Endothelial cell of umbilical vein (primary cell): ENCODE measurements at regions not wholly inside any gene's neighbourhood (a gene's known extent, or its start where the extent isn't known, plus 50 kb on each side); places are given as distances from the start of the nearest gene placed in this dataset.

Experiments
- BruUV-seq: library from RNA; stranded (reverse); fragments of 400-500 nt; replicated peaks from 2 replicates; lab custom pipeline; 2021; lab: Mats Ljungman, UMichigan
- CTCF ChIA-PET: fragments of 300-600, 350-600 bp; sonication (Branson Sonifier 250); formaldehyde crosslinking; loops from one replicate; lab custom pipeline; 2021; ENCODE audit warnings: antibody characterized with exemption, inconsistent platforms; lab: Charles Lee
- POLR2A ChIA-PET: fragments of 300-600, 350-600 bp; sonication (Branson Sonifier 250); formaldehyde crosslinking; loops from one replicate; lab custom pipeline; 2021; ENCODE audit warnings: antibody characterized with exemption, inconsistent platforms; lab: Charles Lee
- DNase-seq: peaks from one replicate; pipeline ENCODE4 v3.0.0-alpha.2; 2011; ENCODE audit warnings: low read depth, low spot score
- FAIRE-seq: peaks from 2 replicates; lab custom pipeline; 2011; peaks lifted over from hg19 to GRCh38; lab: Jason Lieb, UNC
- H2AFZ ChIP-seq: 2 replicates; pipeline ENCODE4 v1.6.0; 2012; ENCODE audit warnings: low read depth, low read length, control low read depth, inconsistent platforms
- H3K27ac ChIP-seq: 2 replicates; pipeline ENCODE4 v1.5.1; 2011; ENCODE audit warnings: low read depth, mild to moderate bottlenecking, control low read depth, low read length, moderate library complexity; ENCODE audit not compliant: insufficient read depth
- H3K27me3 ChIP-seq, 2 experiments: 2 replicates each; pipeline versions ENCODE4 v1.6.0 to v1.6.1; 2011; ENCODE audit warnings: low read length in 2 of 2, mixed read lengths in 1 of 2; ENCODE audit not compliant: control insufficient read depth in 2 of 2, insufficient read depth in 2 of 2
- H3K36me3 ChIP-seq, 2 experiments: 2 replicates in 1 of 2; 3 replicates in 1 of 2; pipeline ENCODE4 v1.5.1; 2011; ENCODE audit warnings: low read length in 2 of 2, mild to moderate bottlenecking in 1 of 2, moderate library complexity in 1 of 2; ENCODE audit not compliant: control insufficient read depth in 2 of 2, insufficient read depth in 2 of 2; ENCODE audit errors: extremely low read depth in 1 of 2
- H3K4me1 ChIP-seq: 3 replicates; pipeline ENCODE4 v1.5.1; 2011; ENCODE audit warnings: mild to moderate bottlenecking, low read length; ENCODE audit not compliant: control insufficient read depth, insufficient read depth; ENCODE audit errors: extremely low read depth
- H3K4me2 ChIP-seq: 2 replicates; pipeline ENCODE4 v1.6.1; 2011; ENCODE audit warnings: low read length, control low read depth, mixed read lengths; ENCODE audit not compliant: insufficient read depth
- H3K4me3 ChIP-seq, 3 experiments: fragments of 200-600 bp in 1 of 3; sonication (generic), shearing (Covaris generic) in 1 of 3; replicated peaks in 1 of 3; 2 replicates each; pipeline ENCODE4 v1.5.1; 2011 to 2016; ENCODE audit warnings: control low read depth in 3 of 3, low read length in 3 of 3, mild to moderate bottlenecking in 2 of 3, inconsistent platforms in 1 of 3, low read depth in 1 of 3, moderate library complexity in 1 of 3; ENCODE audit not compliant: insufficient read depth in 1 of 3
- H3K79me2 ChIP-seq: 2 replicates; pipeline ENCODE4 v1.6.0; 2012; ENCODE audit warnings: low read length, inconsistent platforms; ENCODE audit not compliant: control insufficient read depth, insufficient read depth
- H3K9ac ChIP-seq: replicated peaks from 2 replicates; pipeline ENCODE3; 2011; ENCODE audit warnings: low read length, control low read depth; ENCODE audit not compliant: insufficient read depth; ENCODE audit errors: extremely low read depth
- H3K9me1 ChIP-seq: replicated peaks from 3 replicates; pipeline ENCODE4 v1.6.0; 2011; ENCODE audit warnings: mild to moderate bottlenecking, low read length; ENCODE audit not compliant: control insufficient read depth, insufficient read depth; ENCODE audit errors: extremely low read depth
- H3K9me3 ChIP-seq: replicated peaks from 2 replicates; pipeline ENCODE4 v1.5.1; 2012; ENCODE audit warnings: low read length, inconsistent platforms; ENCODE audit not compliant: control insufficient read depth, insufficient read depth
- H4K20me1 ChIP-seq: replicated peaks from 2 replicates; pipeline ENCODE3; 2011; ENCODE audit warnings: mild to moderate bottlenecking, low read length; ENCODE audit not compliant: control insufficient read depth, insufficient read depth; ENCODE audit errors: extremely low read depth
- CTCF ChIP-seq, 2 donors: IDR thresholded peaks; 1 replicate in 1 of 2; 2 replicates in 1 of 2; pipeline ENCODE4 v1.5.1; 2011; ENCODE audit warnings: low read length in 2 of 2, mild to moderate bottlenecking in 2 of 2, moderate library complexity in 2 of 2, control low read depth in 1 of 2, inconsistent platforms in 1 of 2, low read depth in 1 of 2; ENCODE audit not compliant: insufficient read depth in 1 of 2; ENCODE audit errors: extremely low read depth in 1 of 2
- EZH2 ChIP-seq: IDR thresholded peaks from 2 replicates; pipeline ENCODE4 v1.6.1; 2012; ENCODE audit warnings: borderline replicate concordance, low read depth, mild to moderate bottlenecking, moderate library complexity, low read length, inconsistent platforms; ENCODE audit not compliant: severe bottlenecking
- FOS ChIP-seq: IDR thresholded peaks from 2 replicates; pipeline ENCODE4 v1.6.1; 2011; ENCODE audit warnings: mild to moderate bottlenecking, low read length, moderate library complexity, borderline replicate concordance; ENCODE audit not compliant: insufficient read depth
- GATA2 ChIP-seq: IDR thresholded peaks from 2 replicates; pipeline ENCODE4 v1.7.0; 2011; ENCODE audit warnings: low read depth, mild to moderate bottlenecking, moderate library complexity, mixed read lengths, low read length; ENCODE audit not compliant: insufficient read length, insufficient read depth
- JUN ChIP-seq: IDR thresholded peaks from 2 replicates; pipeline ENCODE4 v1.6.1; 2011; ENCODE audit warnings: borderline replicate concordance, low read depth; ENCODE audit not compliant: insufficient read length, insufficient read depth
- MAX ChIP-seq: IDR thresholded peaks from 2 replicates; pipeline ENCODE4 v1.6.1; 2011; ENCODE audit not compliant: insufficient read depth, insufficient read length
- MYC ChIP-seq: IDR thresholded peaks from one replicate; pipeline ENCODE4 v1.6.1; 2011; ENCODE audit warnings: mild to moderate bottlenecking, low read depth, low read length
- POLR2A ChIP-seq: IDR thresholded peaks from 2 replicates; pipeline ENCODE4 v1.6.1; 2012; ENCODE audit warnings: low read depth, mild to moderate bottlenecking, control low read depth, low read length
- POLR2AphosphoS5 ChIP-seq: IDR thresholded peaks from 2 replicates; pipeline ENCODE4 v1.6.1; 2012; ENCODE audit warnings: low read depth, mild to moderate bottlenecking, control low read depth, low read length, moderate library complexity; ENCODE audit not compliant: insufficient read depth
- dilution Hi-C: fragments of 300-500 bp; cut with MboI; formaldehyde crosslinking; loops from one replicate; pipeline ENCODE4 v1.15.0; 2019; ENCODE audit warnings: low sequenced_read_pairs; ENCODE audit not compliant: extremely low pct_ligation_motif_present
- intact Hi-C: fragments of 100-400 bp; cut with micrococcal nuclease; formaldehyde crosslinking; loops from one replicate; pipeline ENCODE4 v1.10.0; 2022

- H3K9me3 ChIP-seq = no peaks in the 10 kb centered on the region
- no peaks in the 10 kb centered on the region for H4K20me1 ChIP-seq
- H3K27ac ChIP-seq = no peak overlapping the region
- intact Hi-C loops = no loop called here
- ChIA-PET CTCF (no interaction called here), POLR2A (no interaction called here)
- dilution Hi-C loops = no loop called here
- H3K4me1 ChIP-seq = no peaks in the 10 kb centered on the region
- DNase-seq (no peak), FAIRE-seq (no peak)
- no peak overlapping the region for H3K4me3 ChIP-seq
- H3K9ac ChIP-seq = no peak overlapping the region
- no peak overlapping the region for H2AFZ ChIP-seq
- BruUV-seq = no TSS peak
- TF ChIP-seq MYC = no peak
- TF ChIP-seq GATA2 = no peak
- TF ChIP-seq FOS = no peak
- TF ChIP-seq EZH2 = no peak
- no peak for TF ChIP-seq POLR2AphosphoS5
- no peak for TF ChIP-seq MAX
- TF ChIP-seq POLR2A = no peak
- no peak for TF ChIP-seq JUN
- TF ChIP-seq CTCF (IDR thresholded peaks at IDR 0.05; ENCODE audit: extremely low read depth in 1 of 2, insufficient read depth in 1 of 2, low read depth in 1 of 2, low read length in 2 of 2) = no peak
- no peaks in the 10 kb centered on the region for H3K79me2 ChIP-seq
- no peaks in the 10 kb centered on the region for H3K36me3 ChIP-seq
- H3K9me1 ChIP-seq = no peaks in the 10 kb centered on the region
- H3K4me2 ChIP-seq = no peak overlapping the region
- H3K27me3 ChIP-seq = no peaks in the 10 kb centered on the region
Measured at GRCh38 chr2:71944806-71945602, 202.7 kb downstream of the CYP26B1 start.
